OCI-LY3 (cell line): ENCODE measurements at regions not wholly inside any gene's neighbourhood (a gene's known extent, or its start where the extent isn't known, plus 50 kb on each side); places are given as distances from the start of the nearest gene placed in this dataset.

Source experiments
- H2AFZ ChIP-seq: fragments of 200-600, 300-600 bp; shearing (Covaris generic); 2 replicates; pipeline ENCODE4 v1.6.0; 2014; ENCODE audit warnings: antibody characterized with exemption, low read depth, low read length
- H3K27ac ChIP-seq: fragments of 200-600, 300-600 bp; sonication (generic); 2 replicates; pipeline ENCODE4 v1.5.1; 2014; ENCODE audit warnings: mild to moderate bottlenecking, low read length, moderate library complexity, mixed read lengths
- H3K27me3 ChIP-seq: fragments of 200-600, 300-600 bp; sonication (generic); 2 replicates; pipeline ENCODE4 v1.6.1; 2014; ENCODE audit warnings: low read depth, low read length, mixed read lengths
- H3K36me3 ChIP-seq: fragments of 200-600, 300-600 bp; sonication (generic); replicated peaks from 2 replicates; pipeline ENCODE3; 2014; ENCODE audit warnings: low read depth, low read length, mixed read lengths
- H3K4me1 ChIP-seq: fragments of 300-600, 200-600 bp; sonication (generic); 2 replicates; pipeline ENCODE4 v1.6.1; 2014; ENCODE audit warnings: low read length, mixed read lengths
- H3K4me2 ChIP-seq: fragments of 200-600, 300-600 bp; sonication (generic); 2 replicates; pipeline ENCODE4 v1.6.1; 2014; ENCODE audit warnings: low read length, mixed read lengths
- H3K4me3 ChIP-seq: fragments of 300-600, 200-600 bp; sonication (generic); 2 replicates; pipeline ENCODE4 v1.5.1; 2014; ENCODE audit warnings: antibody characterized with exemption, mild to moderate bottlenecking, low read length, moderate library complexity
- H3K79me2 ChIP-seq: fragments of 300-600, 200-600 bp; shearing (Covaris generic); 2 replicates; pipeline ENCODE4 v1.6.1; 2014; ENCODE audit warnings: mild to moderate bottlenecking, low read length, mixed read lengths
- H3K9ac ChIP-seq: fragments of 300-600, 200-600 bp; shearing (Covaris generic); 2 replicates; pipeline ENCODE4 v1.6.0; 2014; ENCODE audit warnings: mild to moderate bottlenecking, low read length, moderate library complexity
- H3K9me3 ChIP-seq: fragments of 200-600, 300-600 bp; shearing (Covaris generic); 2 replicates; pipeline ENCODE4 v1.6.1; 2014; ENCODE audit warnings: low read length, mixed read lengths; ENCODE audit not compliant: insufficient read depth
- H4K20me1 ChIP-seq: fragments of 200-600, 300-600 bp; sonication (generic); 2 replicates; pipeline ENCODE4 v1.6.1; 2016; ENCODE audit warnings: low read length, mixed read lengths; ENCODE audit not compliant: insufficient read depth
- EZH2phosphoT487 ChIP-seq: fragments of 200-600 bp; shearing (Covaris generic); IDR thresholded peaks from 2 replicates; pipeline ENCODE4 v1.6.1; 2018; ENCODE audit warnings: antibody characterized with exemption, mixed run types, low read depth
- TF ChIP-seq, protein P1 (sequence below): fragments of 200-600, 300-600 bp; sonication (generic); IDR thresholded peaks from 2 replicates; pipeline ENCODE4 v1.5.1; 2014; ENCODE audit warnings: antibody characterized with exemption, low read length, low read depth

DNA sequence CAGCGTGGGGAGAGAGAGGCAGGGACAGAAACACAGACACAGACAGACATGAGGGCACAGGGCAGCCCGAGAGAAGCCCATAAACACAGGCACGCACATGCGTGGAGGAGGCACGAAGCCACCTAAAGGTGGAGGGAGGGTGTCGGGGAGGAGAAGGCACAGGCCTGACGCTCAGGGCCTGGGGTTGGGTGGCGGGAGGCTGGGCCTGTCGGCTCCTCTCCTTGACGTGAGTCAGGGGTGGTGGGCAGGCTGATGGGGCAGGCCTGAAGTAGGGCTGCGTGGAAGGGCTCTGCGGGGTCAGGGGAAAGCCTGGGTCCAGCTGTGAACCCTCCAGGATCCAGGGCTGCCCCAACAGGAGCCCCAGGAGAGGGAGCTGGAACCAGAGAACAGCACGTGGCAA lies 74.2 kb downstream of the EPHB3 start:
- Histone ChIP-seq H3K36me3 (no peaks in the 10 kb centered on the region), H4K20me1 (no peaks in the 10 kb centered on the region), H3K9ac (no peak overlapping the region), H2AFZ (no peak overlapping the region), H3K9me3 (no peaks in the 10 kb centered on the region), H3K27me3 (peaks cover 2% of the 10 kb centered on the region; the same call in 1 of the 2 replicates), H3K79me2 (no peaks in the 10 kb centered on the region), H3K4me3 (no peak overlapping the region), H3K4me1 (peaks cover 5% of the 10 kb centered on the region; the same call in 1 of the 2 replicates), H3K27ac (no peak overlapping the region), H3K4me2 (no peak overlapping the region)
- no peak for TF ChIP-seq EZH2phosphoT487
- TF ChIP-seq, protein P1, sequence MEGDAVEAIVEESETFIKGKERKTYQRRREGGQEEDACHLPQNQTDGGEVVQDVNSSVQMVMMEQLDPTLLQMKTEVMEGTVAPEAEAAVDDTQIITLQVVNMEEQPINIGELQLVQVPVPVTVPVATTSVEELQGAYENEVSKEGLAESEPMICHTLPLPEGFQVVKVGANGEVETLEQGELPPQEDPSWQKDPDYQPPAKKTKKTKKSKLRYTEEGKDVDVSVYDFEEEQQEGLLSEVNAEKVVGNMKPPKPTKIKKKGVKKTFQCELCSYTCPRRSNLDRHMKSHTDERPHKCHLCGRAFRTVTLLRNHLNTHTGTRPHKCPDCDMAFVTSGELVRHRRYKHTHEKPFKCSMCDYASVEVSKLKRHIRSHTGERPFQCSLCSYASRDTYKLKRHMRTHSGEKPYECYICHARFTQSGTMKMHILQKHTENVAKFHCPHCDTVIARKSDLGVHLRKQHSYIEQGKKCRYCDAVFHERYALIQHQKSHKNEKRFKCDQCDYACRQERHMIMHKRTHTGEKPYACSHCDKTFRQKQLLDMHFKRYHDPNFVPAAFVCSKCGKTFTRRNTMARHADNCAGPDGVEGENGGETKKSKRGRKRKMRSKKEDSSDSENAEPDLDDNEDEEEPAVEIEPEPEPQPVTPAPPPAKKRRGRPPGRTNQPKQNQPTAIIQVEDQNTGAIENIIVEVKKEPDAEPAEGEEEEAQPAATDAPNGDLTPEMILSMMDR, result no peak

DNA sequence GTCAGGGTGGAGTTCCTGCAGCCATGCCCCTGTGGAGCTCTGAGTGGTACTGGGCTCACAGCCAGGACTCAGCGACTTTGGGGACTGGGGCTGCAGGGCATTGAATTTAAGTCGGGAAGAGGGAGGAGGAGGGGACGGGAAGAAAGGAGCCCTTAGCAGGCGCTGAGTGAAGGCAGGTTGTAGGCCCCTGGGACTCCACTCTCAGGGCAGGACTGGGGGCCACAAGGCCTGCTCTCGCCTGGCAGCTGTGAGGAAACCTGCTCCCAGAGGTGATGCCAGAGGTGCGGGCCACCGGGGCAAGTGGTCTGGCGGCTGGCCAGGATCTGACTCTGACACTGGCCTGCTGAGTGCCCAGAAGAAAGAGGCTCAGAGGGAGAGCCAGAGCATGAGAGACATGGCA lies 73.5 kb downstream of the EPHB3 start:
- Histone ChIP-seq H3K79me2 (no peaks in the 10 kb centered on the region), H3K9ac (no peak overlapping the region), H4K20me1 (no peaks in the 10 kb centered on the region), H3K9me3 (no peaks in the 10 kb centered on the region), H3K4me1 (peaks cover 5% of the 10 kb centered on the region; the same call in 1 of the 2 replicates), H3K27me3 (peaks cover 2% of the 10 kb centered on the region; the same call in 1 of the 2 replicates), H2AFZ (no peak overlapping the region), H3K4me3 (no peak overlapping the region), H3K4me2 (no peak overlapping the region), H3K27ac (no peak overlapping the region), H3K36me3 (no peaks in the 10 kb centered on the region)
- TF ChIP-seq, protein P1, result no peak
- no peak for TF ChIP-seq EZH2phosphoT487

DNA sequence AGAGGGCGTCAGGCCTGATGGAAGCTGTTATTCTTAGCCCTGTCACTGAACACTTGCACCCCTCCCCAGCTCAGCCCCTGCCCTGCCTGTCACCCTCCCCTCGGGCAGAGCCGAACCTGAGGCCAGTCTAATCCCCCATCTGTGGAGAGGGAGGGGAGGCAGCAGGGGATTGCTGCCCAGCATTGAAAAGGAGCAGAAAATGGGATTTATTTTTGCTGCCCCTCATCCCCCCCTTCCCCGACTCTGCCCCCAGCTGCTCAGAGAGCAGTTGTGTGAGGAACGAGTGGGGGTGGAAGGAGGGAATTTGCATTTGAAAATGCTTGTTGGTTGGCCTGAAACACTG lies 71.6 kb downstream of the EPHB3 start:
- H2AFZ ChIP-seq, result no peak overlapping the region
- no peaks in the 10 kb centered on the region for H4K20me1 ChIP-seq
- no peak overlapping the region for H3K9ac ChIP-seq
- H3K4me2 ChIP-seq, result no peak overlapping the region
- H3K79me2 ChIP-seq, result no peaks in the 10 kb centered on the region
- peaks cover 2% of the 10 kb centered on the region; the same call in 1 of the 2 replicates for H3K27me3 ChIP-seq
- no peaks in the 10 kb centered on the region for H3K9me3 ChIP-seq
- no peak overlapping the region for H3K27ac ChIP-seq
- H3K4me1 ChIP-seq, result peaks cover 12% of the 10 kb centered on the region; the same call in 1 of the 2 replicates
- no peaks in the 10 kb centered on the region for H3K36me3 ChIP-seq
- no peak overlapping the region for H3K4me3 ChIP-seq
- TF ChIP-seq EZH2phosphoT487, result no peak
- TF ChIP-seq, protein P1, result no peak

DNA sequence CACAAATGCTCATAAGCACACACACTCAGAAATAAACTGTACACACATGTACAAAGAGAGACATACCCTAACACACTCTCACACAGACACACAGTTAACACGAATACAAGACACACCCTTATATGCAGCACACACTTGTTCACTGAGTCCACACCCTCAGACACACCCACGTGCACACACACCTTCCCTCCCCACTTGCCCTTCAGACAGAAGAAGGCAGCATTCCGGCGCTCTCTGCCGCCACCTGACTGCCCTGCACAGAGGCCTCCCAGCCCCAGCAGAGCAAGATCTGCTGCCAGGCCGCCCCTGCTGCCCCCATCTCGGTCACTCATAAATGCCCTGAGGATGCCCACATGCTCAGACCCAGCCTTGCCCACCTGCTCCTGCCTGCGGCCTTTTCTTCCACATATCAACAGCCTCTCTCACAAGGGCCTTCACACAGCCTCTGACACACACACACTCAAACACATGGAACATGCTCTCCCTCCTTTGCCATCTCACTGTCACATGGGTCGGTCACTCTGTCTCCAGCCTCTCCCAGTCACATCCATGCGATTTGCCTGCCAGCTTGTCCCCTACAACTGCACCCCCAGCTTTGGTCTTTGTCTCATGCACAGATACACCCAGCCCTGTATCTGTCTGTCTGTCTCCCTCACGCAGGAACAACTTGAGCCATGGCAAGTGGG lies 71.1 kb downstream of the EPHB3 start:
- Histone ChIP-seq H3K27me3 (no peaks in the 10 kb centered on the region; the same call in 1 of the 2 replicates), H4K20me1 (no peaks in the 10 kb centered on the region), H3K9me3 (no peaks in the 10 kb centered on the region), H3K4me1 (peaks cover 12% of the 10 kb centered on the region; the same call in 1 of the 2 replicates), H3K27ac (no peak overlapping the region), H3K4me2 (no peak overlapping the region), H3K79me2 (no peaks in the 10 kb centered on the region), H3K9ac (no peak overlapping the region), H3K4me3 (no peak overlapping the region), H3K36me3 (no peaks in the 10 kb centered on the region), H2AFZ (no peak overlapping the region)
- TF ChIP-seq EZH2phosphoT487, result no peak
- TF ChIP-seq, protein P1, result no peak
